Endothelial cell of umbilical vein (primary cell): ENCODE measurements at regions not wholly inside any gene's neighbourhood (a gene's known extent, or its start where the extent isn't known, plus 50 kb on each side); places are given as distances from the start of the nearest gene placed in this dataset.

Source experiments
- CTCF ChIP-seq, 2 donors: IDR thresholded peaks; 1 replicate in 1 of 2; 2 replicates in 1 of 2; pipeline ENCODE4 v1.5.1; 2011; ENCODE audit warnings: low read length in 2 of 2, mild to moderate bottlenecking in 2 of 2, moderate library complexity in 2 of 2, control low read depth in 1 of 2, inconsistent platforms in 1 of 2, low read depth in 1 of 2; ENCODE audit not compliant: insufficient read depth in 1 of 2; ENCODE audit errors: extremely low read depth in 1 of 2
- EZH2 ChIP-seq: IDR thresholded peaks from 2 replicates; pipeline ENCODE4 v1.6.1; 2012; ENCODE audit warnings: borderline replicate concordance, low read depth, mild to moderate bottlenecking, moderate library complexity, low read length, inconsistent platforms; ENCODE audit not compliant: severe bottlenecking
- FOS ChIP-seq: IDR thresholded peaks from 2 replicates; pipeline ENCODE4 v1.6.1; 2011; ENCODE audit warnings: mild to moderate bottlenecking, low read length, moderate library complexity, borderline replicate concordance; ENCODE audit not compliant: insufficient read depth

- TF ChIP-seq FOS = no peak
- TF ChIP-seq CTCF (IDR thresholded peaks at IDR 0.05; ENCODE audit: extremely low read depth in 1 of 2, insufficient read depth in 1 of 2, low read depth in 1 of 2, low read length in 2 of 2) = no peak
- no peak for TF ChIP-seq EZH2
These were observed 456.2 kb upstream of the TCF4 start for GRCh38 chr18:56044239-56044638.
